NCI-H524 (cell line): ENCODE measurements at regions not wholly inside any gene's neighbourhood (a gene's known extent, or its start where the extent isn't known, plus 50 kb on each side); places are given as distances from the start of the nearest gene placed in this dataset.

Source experiments
- DNase-seq, 2 experiments: peaks; one replicate each; lab custom pipeline; 2025; lab: John Stamatoyannopoulos, UW

- DNase-seq: no peak
Observed at GRCh38 chr5:105817416-105817815, 1853.3 kb downstream of the EFNA5 start.

DNA sequence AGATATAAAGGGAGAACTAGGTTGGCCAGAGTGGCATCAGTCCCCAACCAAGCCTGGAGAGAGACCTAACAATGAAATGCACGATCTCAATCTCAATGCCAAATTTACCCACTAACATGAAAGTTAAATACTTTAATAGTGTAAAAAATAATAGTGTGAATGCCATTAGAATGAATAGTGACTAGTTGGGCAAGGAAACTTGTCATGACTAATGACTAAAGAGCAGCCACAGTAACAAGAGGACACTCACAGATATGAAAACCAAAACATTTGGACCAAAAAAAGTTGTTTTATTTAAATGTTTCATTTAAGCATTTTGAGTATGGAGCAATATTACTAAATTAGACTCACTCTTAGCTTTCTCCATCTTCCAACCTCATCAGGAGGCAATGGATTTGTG, 1853.8 kb downstream of the EFNA5 start:
- no peak for DNase-seq

DNA sequence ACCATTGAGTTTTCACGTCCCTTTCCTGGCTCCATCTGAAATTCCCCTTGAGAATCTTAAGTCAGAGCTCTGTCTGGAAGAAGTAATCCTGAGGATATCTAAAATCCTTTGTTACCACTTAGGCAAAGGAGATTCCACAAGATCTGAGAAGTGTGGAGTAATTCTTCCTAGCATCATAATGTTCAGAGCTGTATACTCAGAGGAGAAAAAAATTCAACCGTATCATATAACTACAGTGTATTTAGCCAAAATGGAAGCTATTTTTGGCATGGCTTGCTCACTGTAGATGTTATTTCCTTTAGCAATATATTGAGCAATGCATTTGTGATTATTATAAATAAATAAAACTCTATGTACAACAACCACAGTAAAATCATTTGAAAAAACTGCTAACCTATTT, 1858.4 kb downstream of the EFNA5 start:
- DNase-seq: no peak

DNA sequence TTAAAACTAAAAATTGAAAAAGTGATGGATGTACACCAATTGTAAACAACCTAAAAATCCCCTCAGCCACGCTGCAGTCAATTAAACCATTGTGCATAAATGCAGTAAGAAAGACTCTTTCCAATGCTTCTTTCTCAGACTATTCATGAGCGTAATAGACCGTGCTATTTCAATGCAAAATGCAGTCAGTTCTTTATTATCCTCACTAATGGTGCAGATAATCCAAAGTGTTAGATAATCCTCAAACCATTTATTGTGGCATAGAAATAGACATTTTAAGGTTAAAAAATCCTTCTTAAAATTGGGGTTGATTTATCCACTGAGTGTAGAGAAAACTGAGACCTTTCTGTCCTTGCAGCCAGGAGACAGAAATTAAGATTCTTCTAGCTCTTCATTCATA, 1862.8 kb downstream of the EFNA5 start:
- no peak for DNase-seq

DNA sequence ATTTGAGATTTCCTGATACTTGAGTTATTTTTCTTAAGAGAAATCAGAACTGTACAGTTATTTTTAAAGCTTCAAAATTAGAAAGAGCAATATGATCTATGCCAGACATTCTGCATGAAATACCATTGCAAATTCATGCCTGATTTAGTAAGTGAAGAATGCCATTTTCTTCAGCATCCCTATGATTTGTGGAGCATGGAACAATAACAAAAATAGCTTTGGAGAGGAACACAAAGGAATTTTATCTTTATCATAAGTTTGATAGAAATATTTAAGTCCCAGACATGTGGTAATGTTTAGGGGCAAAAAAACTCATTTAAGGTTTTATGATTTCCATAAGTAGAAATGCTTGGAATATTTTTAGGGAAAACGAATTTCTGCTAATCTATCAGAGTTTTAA, 1863.4 kb downstream of the EFNA5 start:
- DNase-seq: no peak

DNA sequence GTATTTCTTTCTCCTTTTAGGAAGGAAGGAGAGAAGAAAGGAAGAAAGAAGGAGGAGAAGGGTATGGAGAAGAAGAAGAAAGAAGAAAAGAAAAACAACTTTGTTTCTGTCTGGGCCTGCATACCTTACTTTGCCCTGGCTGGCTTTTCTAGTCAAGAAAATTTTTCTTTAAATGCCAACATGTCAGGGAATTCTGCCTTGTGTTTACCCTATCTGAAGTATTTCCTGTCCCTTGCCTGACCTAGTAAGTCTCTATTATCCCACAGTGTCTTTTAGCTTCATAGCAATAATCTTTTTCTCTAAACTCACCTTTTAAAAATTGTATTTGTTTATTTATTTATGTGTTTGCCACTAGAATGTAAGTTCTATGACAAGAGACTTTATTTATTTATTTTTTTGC, 1864.1 kb downstream of the EFNA5 start:
- no peak for DNase-seq

- no peak for DNase-seq
Observed at GRCh38 chr5:105803431-105803830, 1867.3 kb downstream of the EFNA5 start.

DNA sequence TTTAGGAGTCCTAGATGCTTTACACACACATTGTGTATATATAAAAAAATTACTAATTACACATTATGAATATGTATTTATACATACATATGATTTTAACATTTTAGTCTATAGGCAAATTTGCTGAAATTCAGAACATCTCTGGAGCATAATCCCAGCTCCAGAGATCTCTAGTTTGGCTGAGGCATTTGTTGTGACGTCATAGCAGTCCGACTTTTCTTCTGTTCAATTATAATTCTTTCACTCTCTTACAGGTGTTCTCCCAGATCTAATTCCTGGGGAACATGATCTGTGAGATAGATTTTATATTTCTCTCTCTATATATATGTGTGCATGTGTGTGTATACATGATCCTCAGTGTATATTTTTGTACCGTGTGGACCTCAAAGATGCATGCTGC, 1876.2 kb downstream of the EFNA5 start:
- no peak for DNase-seq

DNA sequence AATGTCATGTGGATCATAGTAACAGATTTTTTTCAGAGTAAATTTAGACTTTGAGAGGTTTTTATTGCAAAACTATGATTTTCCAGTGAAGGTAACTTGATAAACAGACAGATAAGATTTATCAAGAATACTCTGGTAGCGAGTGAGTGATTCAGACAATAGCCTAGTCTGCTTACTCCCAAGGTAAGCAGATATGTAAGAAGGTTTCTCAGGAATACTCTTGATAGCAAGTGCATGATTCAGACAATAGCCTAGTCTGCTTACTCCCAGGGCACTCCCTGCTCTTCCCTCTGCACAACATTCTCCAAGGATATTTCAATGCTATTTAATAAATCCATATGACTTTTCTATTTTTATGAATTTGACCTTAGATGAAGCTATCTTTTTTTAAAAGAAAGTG, 1881.5 kb downstream of the EFNA5 start:
- no peak for DNase-seq

DNA sequence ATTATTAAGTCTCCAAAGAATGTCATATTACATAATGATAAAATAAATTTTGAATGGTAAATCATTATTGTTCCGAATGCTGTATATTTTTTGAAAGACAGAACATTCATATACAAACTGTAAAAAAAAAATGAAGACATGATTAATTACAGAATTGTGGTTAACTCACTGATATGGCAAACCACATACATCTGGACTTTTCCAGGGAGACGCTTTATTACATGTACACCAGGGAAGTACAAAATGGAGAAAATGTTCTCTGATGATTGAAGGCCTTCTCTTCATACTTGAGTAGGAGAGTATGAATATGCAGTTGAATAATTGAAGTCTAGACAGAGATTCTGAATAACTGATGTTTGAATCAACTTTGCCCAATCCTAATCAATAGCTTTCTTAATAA, 1886.9 kb downstream of the EFNA5 start:
- DNase-seq: no peak

GRCh38 chr5:105782501-105782900, 1888.2 kb downstream of the EFNA5 start:
- DNase-seq: no peak

- no peak for DNase-seq
Observed at GRCh38 chr5:105773241-105773640, 1897.5 kb downstream of the EFNA5 start.

- no peak for DNase-seq
Observed at GRCh38 chr5:105767267-105767666, 1903.5 kb downstream of the EFNA5 start.

DNA sequence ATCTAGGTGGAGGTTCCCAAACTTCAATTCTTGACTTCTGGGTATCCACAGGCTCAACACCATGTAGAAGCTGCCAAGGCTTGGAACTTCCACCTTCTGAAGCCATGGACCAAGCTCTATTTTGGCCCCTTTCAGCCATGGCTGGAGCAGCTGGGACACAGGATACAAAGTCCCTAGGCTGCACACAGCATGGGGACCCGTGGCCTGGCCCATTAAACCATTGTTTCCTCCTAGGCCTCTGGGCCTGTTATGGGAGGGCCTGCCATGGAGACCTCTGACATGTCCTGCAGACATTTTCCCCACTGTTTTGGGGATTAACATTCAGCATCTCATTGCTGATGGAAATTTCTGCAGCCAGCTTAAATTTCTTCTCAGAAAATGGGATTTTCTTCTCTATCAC, 1908.0 kb downstream of the EFNA5 start:
- no peak for DNase-seq

DNA sequence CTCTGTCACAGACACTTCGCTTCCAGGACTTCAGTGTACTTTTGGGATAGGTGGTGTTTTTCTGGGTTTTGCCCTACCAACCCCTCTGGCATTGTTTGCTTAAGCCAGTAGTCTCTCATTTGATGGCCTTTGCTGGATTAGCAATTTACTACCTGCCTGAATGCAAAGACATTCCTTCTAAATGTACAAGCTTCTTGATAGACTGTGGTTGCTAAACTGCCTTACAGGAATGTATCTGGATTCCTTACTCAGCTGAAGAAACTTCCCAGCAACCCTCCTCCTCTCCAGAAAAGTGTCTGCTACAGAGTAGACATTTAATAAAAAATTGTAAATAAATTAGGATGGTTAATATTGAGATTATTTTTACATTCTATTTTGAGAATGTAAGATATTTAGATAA, 1916.7 kb downstream of the EFNA5 start:
- DNase-seq: no peak

GRCh38 chr5:105752801-105753200, 1917.9 kb downstream of the EFNA5 start:
- DNase-seq: peak in 1 of 2 experiments; percentile 15

GRCh38 chr5:105751908-105752307, 1918.8 kb downstream of the EFNA5 start:
- no peak for DNase-seq

- no peak for DNase-seq
Observed at GRCh38 chr5:105745111-105745510, 1925.6 kb downstream of the EFNA5 start.

GRCh38 chr5:105740242-105740641, 1930.5 kb downstream of the EFNA5 start:
- DNase-seq: no peak

DNA sequence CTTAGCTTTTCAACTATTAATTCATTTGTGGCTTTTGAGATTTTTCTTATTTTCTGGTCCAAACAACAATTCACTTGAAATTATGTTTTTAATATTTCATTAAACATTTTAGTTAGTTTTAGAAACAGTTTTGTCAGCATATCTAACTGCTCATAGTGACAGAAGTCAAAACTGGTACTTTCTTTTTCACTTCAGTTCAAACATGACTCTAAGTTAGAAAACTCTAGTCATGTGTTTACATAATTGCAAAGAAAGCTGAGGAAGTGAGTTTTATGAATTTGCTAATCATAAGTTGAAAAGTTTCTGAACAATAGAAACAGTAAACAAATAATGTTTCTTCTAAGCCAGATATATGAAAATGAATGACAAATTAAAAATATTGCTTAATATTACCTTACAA, 1931.0 kb downstream of the EFNA5 start:
- DNase-seq: no peak

DNA sequence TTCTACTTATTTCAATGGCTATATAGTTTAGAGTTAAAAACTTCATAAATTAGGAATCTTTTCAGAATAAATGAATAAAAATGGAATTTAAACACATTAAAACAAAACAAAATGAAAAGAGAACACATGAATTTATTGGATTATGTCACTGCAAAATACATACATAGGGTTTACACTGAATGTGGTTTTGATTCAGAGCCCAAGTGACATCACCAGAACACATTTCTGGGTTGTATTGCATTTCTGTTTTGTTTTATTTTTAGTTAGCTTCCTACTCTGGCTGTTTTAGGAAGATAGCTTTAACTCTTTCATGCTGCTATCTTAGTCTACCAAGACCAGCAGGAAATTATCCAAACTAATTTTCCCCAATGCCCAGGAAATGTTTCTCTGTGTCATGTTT, 1935.0 kb downstream of the EFNA5 start:
- no peak for DNase-seq

GRCh38 chr5:105730982-105731381, 1939.8 kb downstream of the EFNA5 start:
- DNase-seq: no peak

GRCh38 chr5:105726093-105726492, 1944.6 kb downstream of the EFNA5 start:
- DNase-seq: no peak

GRCh38 chr5:105708442-105708841, 1962.3 kb downstream of the EFNA5 start:
- DNase-seq: no peak

DNA sequence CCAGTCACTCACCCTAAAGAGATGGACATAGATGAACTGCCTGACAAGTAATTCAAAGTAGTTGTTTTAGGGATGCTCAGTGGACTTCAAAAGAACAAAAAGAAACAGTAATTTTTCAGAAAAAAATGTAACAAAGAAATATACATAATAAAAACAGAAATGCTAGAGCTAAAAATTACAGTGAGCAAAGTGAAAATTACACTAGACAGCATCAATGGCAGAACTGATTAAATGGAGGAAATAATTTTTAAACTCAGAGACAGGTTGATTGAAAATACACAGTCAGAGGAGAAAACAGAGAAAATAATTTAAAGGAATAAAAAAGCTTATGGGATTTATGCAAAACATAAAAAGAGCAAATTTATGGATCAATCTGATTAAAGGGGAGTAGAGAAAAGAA, 1968.4 kb downstream of the EFNA5 start:
- no peak for DNase-seq
